ENCODE measurements at regions not wholly inside any gene's neighbourhood (a gene's known extent, or its start where the extent isn't known, plus 50 kb on each side); places are given as distances from the start of the nearest gene placed in this dataset.
"Not testable (repeated sequence)": the region's sequence is repeated elsewhere in the genome, so short reads cannot be mapped to it uniquely, and the experiment has no call there.

DNA sequence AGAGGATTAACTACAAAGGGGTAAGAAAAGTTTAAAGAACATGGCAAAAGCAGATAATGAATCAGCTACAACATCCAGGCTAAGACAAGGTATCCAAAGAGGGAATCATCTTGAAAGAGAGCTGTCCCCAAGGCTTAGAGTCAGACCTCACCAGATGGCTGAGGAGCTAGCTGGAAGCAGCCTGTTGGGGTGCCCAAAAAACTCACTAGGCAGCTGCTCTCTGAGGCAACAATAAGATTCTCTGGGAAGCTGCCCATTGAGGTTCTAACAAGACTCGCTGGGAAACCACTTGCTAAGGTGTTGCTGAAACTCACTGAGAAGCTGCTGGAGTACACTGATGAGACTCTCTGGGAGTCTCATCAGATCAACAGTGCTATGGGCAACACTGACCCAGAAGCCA, 185.2 kb downstream of the CETN3 start:
- no CpG with 5 or more reads among the region's 1 CpG for WGBS, 2 donors (ENCODE audit: low coverage in 1 of 2)
- peaks cover 0 to 4% (median 0%) of the 10 kb centered on the region in 3 donors for H3K4me1 ChIP-seq

GRCh38 chr5:90223756-90224155, 185.8 kb downstream of the CETN3 start:
- TF ChIP-seq EP300 (IDR thresholded peaks at IDR 0.05) = no peak
- no peak for TF ChIP-seq POLR2A (IDR thresholded peaks at IDR 0.05)
- no peak for TF ChIP-seq POLR2AphosphoS5 (IDR thresholded peaks at IDR 0.05)
- TF ChIP-seq, protein P1, sequence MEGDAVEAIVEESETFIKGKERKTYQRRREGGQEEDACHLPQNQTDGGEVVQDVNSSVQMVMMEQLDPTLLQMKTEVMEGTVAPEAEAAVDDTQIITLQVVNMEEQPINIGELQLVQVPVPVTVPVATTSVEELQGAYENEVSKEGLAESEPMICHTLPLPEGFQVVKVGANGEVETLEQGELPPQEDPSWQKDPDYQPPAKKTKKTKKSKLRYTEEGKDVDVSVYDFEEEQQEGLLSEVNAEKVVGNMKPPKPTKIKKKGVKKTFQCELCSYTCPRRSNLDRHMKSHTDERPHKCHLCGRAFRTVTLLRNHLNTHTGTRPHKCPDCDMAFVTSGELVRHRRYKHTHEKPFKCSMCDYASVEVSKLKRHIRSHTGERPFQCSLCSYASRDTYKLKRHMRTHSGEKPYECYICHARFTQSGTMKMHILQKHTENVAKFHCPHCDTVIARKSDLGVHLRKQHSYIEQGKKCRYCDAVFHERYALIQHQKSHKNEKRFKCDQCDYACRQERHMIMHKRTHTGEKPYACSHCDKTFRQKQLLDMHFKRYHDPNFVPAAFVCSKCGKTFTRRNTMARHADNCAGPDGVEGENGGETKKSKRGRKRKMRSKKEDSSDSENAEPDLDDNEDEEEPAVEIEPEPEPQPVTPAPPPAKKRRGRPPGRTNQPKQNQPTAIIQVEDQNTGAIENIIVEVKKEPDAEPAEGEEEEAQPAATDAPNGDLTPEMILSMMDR (IDR thresholded peaks at IDR 0.05) = no peak
- no peaks in the 10 kb centered on the region for H3K9me3 ChIP-seq
- H3K4me1 ChIP-seq = peaks cover 0 to 4% (median 0%) of the 10 kb centered on the region in 3 donors
- no peaks in the 10 kb centered on the region for H3K36me3 ChIP-seq
- H3K27me3 ChIP-seq = no peaks in the 10 kb centered on the region
- no peak for ATAC-seq
- WGBS, 2 donors (ENCODE audit: low coverage in 1 of 2) = 86 to 100% methylated on average over 2 of the region's 2 CpGs
- no peak overlapping the region for H3K27ac ChIP-seq
- H3K4me3 ChIP-seq = no peak overlapping the region

More for the DNA sequence above, 185.2 kb downstream of the CETN3 start:
- no peak overlapping the region for H3K4me3 ChIP-seq
- no peaks in the 10 kb centered on the region for H3K36me3 ChIP-seq
- TF ChIP-seq POLR2AphosphoS5 (IDR thresholded peaks at IDR 0.05) (no peak), EP300 (IDR thresholded peaks at IDR 0.05) (no peak), POLR2A (IDR thresholded peaks at IDR 0.05) (no peak)
- TF ChIP-seq, protein P1 (IDR thresholded peaks at IDR 0.05) = no peak
- no peak overlapping the region for H3K27ac ChIP-seq
- H3K27me3 ChIP-seq = no peaks in the 10 kb centered on the region
- no peak for ATAC-seq
- no peaks in the 10 kb centered on the region for H3K9me3 ChIP-seq

DNA sequence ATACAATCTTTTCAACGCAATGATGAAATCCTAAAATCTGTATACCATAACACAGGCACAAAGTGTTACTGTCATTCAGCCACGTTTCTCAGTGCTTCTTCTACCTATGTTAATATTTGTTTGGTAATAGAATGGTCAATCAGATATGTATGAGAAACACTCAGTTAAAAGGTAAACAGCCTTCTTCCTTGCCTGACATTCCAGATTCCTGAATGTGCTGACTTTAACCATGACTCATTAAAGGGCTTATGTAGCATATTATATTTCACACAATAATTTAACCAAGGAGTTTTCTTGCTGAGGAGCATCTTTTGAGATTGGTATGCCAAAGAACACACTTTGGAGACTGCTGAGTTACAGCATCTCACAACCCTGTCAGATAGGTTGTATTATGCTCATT, 187.6 kb downstream of the CETN3 start:
- Histone ChIP-seq H3K9me3 (no peaks in the 10 kb centered on the region), H3K36me3 (no peaks in the 10 kb centered on the region), H3K27me3 (no peaks in the 10 kb centered on the region), H3K27ac (no peak overlapping the region), H3K4me3 (no peak overlapping the region), H3K4me1 (no peaks in the 10 kb centered on the region)
- no peak for ATAC-seq
- 62 to 68% methylated on average over 2 of the region's 2 CpGs for WGBS, 2 donors (ENCODE audit: low coverage in 1 of 2)
- TF ChIP-seq POLR2AphosphoS5 (IDR thresholded peaks at IDR 0.05) = no peak
- no peak for TF ChIP-seq POLR2A (IDR thresholded peaks at IDR 0.05)
- no peak for TF ChIP-seq EP300 (IDR thresholded peaks at IDR 0.05)
- TF ChIP-seq, protein P1 (IDR thresholded peaks at IDR 0.05) = no peak

- H3K36me3 ChIP-seq = no peaks in the 10 kb centered on the region
- ATAC-seq = no peak
- no peak overlapping the region for H3K4me3 ChIP-seq
- no peaks in the 10 kb centered on the region for H3K4me1 ChIP-seq
- 80 to 83% methylated on average over 3 of the region's 3 CpGs for WGBS, 2 donors (ENCODE audit: low coverage in 1 of 2)
- H3K27me3 ChIP-seq = no peaks in the 10 kb centered on the region
- no peak for TF ChIP-seq EP300 (IDR thresholded peaks at IDR 0.05)
- TF ChIP-seq, protein P1 (IDR thresholded peaks at IDR 0.05) = no peak
- no peak for TF ChIP-seq POLR2AphosphoS5 (IDR thresholded peaks at IDR 0.05)
- no peak for TF ChIP-seq POLR2A (IDR thresholded peaks at IDR 0.05)
- H3K9me3 ChIP-seq = no peaks in the 10 kb centered on the region
- H3K27ac ChIP-seq = no peak overlapping the region
These were observed 189.0 kb downstream of the CETN3 start for GRCh38 chr5:90220554-90220953.

GRCh38 chr5:90214991-90215390, 194.6 kb downstream of the CETN3 start:
- Histone ChIP-seq H3K36me3 (no peaks in the 10 kb centered on the region), H3K4me3 (no peak overlapping the region), H3K27me3 (no peaks in the 10 kb centered on the region), H3K4me1 (no peaks in the 10 kb centered on the region), H3K27ac (no peak overlapping the region), H3K9me3 (no peaks in the 10 kb centered on the region)
- no peak for ATAC-seq
- TF ChIP-seq, protein P1 (IDR thresholded peaks at IDR 0.05) = no peak
- TF ChIP-seq EP300 (IDR thresholded peaks at IDR 0.05) = no peak
- TF ChIP-seq POLR2A (IDR thresholded peaks at IDR 0.05) = no peak
- TF ChIP-seq POLR2AphosphoS5 (IDR thresholded peaks at IDR 0.05) = no peak

- not testable (repeated sequence) for H3K36me3 ChIP-seq, H3K27ac ChIP-seq, H3K27me3 ChIP-seq, ATAC-seq, H3K4me1 ChIP-seq, H3K4me3 ChIP-seq
- 91 to 94% methylated on average over 6 to 7 of the region's 25 CpGs for WGBS, 2 donors (ENCODE audit: low coverage in 1 of 2)
- H3K9me3 ChIP-seq = peaks cover 0 to 21% (median 0%) of the 10 kb centered on the region in 3 donors
These were observed 201.2 kb downstream of the CETN3 start for GRCh38 chr5:90208323-90208722.
